SK-N-SH treated with all-trans-retinoic acid at 6 μM for 48 hours (cell line): ENCODE measurements at regions not wholly inside any gene's neighbourhood (a gene's known extent, or its start where the extent isn't known, plus 50 kb on each side); places are given as distances from the start of the nearest gene placed in this dataset.
A peak's percentile ranks its signal among the peaks of the same experiment; 100 is the strongest.

Source experiments
- ATAC-seq: fragments of 200-7000 bp; cut with Tn5 transposase; 3 replicates; pipeline ENCODE4 v1.9.1; 2020; ENCODE audit warnings: mild to moderate bottlenecking, moderate library complexity
- ARNTL ChIP-seq: fragments of 450-650 bp; formaldehyde crosslinking; IDR thresholded peaks from 2 replicates; pipeline ENCODE4 v1.5.0; 2020; ENCODE audit warnings: low read depth, mild to moderate bottlenecking, moderate library complexity, borderline replicate concordance
- BACH2 ChIP-seq: fragments of 250-450 bp; sonication (Bioruptor Pico); IDR thresholded peaks from 2 replicates; pipeline ENCODE4 v1.9.0; 2021; ENCODE audit warnings: mild to moderate bottlenecking, borderline replicate concordance
- CREB5 ChIP-seq: fragments of 250-450 bp; sonication (Bioruptor Pico); IDR thresholded peaks from 2 replicates; pipeline ENCODE4 v1.5.1; 2020; ENCODE audit warnings: low read depth, mild to moderate bottlenecking, moderate library complexity
- CSDC2 ChIP-seq: fragments of 250-450 bp; sonication (Bioruptor Pico); IDR thresholded peaks from 2 replicates; pipeline ENCODE4 v1.5.0; 2020; ENCODE audit warnings: mild to moderate bottlenecking, moderate library complexity
- ESRRG ChIP-seq: fragments of 250-450 bp; sonication (Bioruptor Pico); IDR thresholded peaks from 2 replicates; pipeline ENCODE4 v1.6.1; 2021; ENCODE audit warnings: mild to moderate bottlenecking
- GLIS3 ChIP-seq: fragments of 250-450 bp; sonication (Bioruptor Pico); IDR thresholded peaks from 2 replicates; pipeline ENCODE4 v1.5.0; 2020; ENCODE audit warnings: mild to moderate bottlenecking, moderate library complexity
- ISL1 ChIP-seq: fragments of 250-450 bp; sonication (Bioruptor Pico); IDR thresholded peaks from 2 replicates; pipeline ENCODE4 v2.1.2; 2022; ENCODE audit warnings: mild to moderate bottlenecking, moderate library complexity
- PATZ1 ChIP-seq: fragments of 250-450 bp; sonication (Bioruptor Pico); IDR thresholded peaks from 2 replicates; pipeline ENCODE4 v1.8.0; 2020; ENCODE audit warnings: mild to moderate bottlenecking, moderate library complexity, borderline replicate concordance
- POU6F1 ChIP-seq: fragments of 250-450 bp; sonication (Bioruptor Pico); IDR thresholded peaks from 2 replicates; pipeline ENCODE4 v1.8.0; 2021; ENCODE audit warnings: low read depth, mild to moderate bottlenecking, moderate library complexity, borderline replicate concordance
- PPARA ChIP-seq: fragments of 250-450 bp; sonication (Bioruptor Pico); IDR thresholded peaks from 2 replicates; pipeline ENCODE4 v1.5.0; 2020; ENCODE audit warnings: mild to moderate bottlenecking, borderline replicate concordance
- RARB ChIP-seq: fragments of 250-450 bp; sonication (Bioruptor Pico); IDR thresholded peaks from 2 replicates; pipeline ENCODE4 v1.8.0; 2021; ENCODE audit warnings: mild to moderate bottlenecking, moderate library complexity
- SNAI2 ChIP-seq: fragments of 250-450 bp; sonication (Bioruptor Pico); IDR thresholded peaks from 2 replicates; pipeline ENCODE4 v1.5.0; 2020; ENCODE audit warnings: mild to moderate bottlenecking, moderate library complexity
- TCF4 ChIP-seq: fragments of 250-450 bp; sonication (Bioruptor Pico); IDR thresholded peaks from 2 replicates; pipeline ENCODE4 v1.8.0; 2021; ENCODE audit warnings: mild to moderate bottlenecking, moderate library complexity, borderline replicate concordance
- TOX ChIP-seq: fragments of 250-450 bp; sonication (Bioruptor Pico); IDR thresholded peaks from 2 replicates; pipeline ENCODE4 v1.8.0; 2021; ENCODE audit warnings: mild to moderate bottlenecking, moderate library complexity, borderline replicate concordance
- TSHZ2 ChIP-seq: fragments of 250-450 bp; sonication (Bioruptor Pico); IDR thresholded peaks from 2 replicates; pipeline ENCODE4 v1.5.0; 2020; ENCODE audit warnings: mild to moderate bottlenecking, moderate library complexity
- ZFP3 ChIP-seq: fragments of 250-450 bp; sonication (Bioruptor Pico); IDR thresholded peaks from 2 replicates; pipeline ENCODE4 v1.5.0; 2020; ENCODE audit warnings: mild to moderate bottlenecking, moderate library complexity
- ZFP30 ChIP-seq: fragments of 450-650 bp; formaldehyde crosslinking; IDR thresholded peaks from 2 replicates; pipeline ENCODE4 v1.5.0; 2022; ENCODE audit warnings: mild to moderate bottlenecking, moderate library complexity
- ZNF565 ChIP-seq: fragments of 450-650 bp; formaldehyde crosslinking; conservative IDR thresholded peaks from 2 replicates; pipeline ENCODE4 v1.5.0; 2020; ENCODE audit warnings: low read depth, mild to moderate bottlenecking, moderate library complexity
- ZNF70 ChIP-seq: fragments of 450-650 bp; formaldehyde crosslinking; IDR thresholded peaks from 2 replicates; pipeline ENCODE4 v1.5.0; 2020; ENCODE audit warnings: mild to moderate bottlenecking, moderate library complexity
- ZNF8 ChIP-seq: fragments of 450-650 bp; formaldehyde crosslinking; IDR thresholded peaks from 2 replicates; pipeline ENCODE4 v1.5.0; 2020; ENCODE audit warnings: mild to moderate bottlenecking, moderate library complexity
- TF ChIP-seq, protein P1 (sequence below): fragments of 250-450 bp; sonication (Bioruptor Pico); IDR thresholded peaks from 2 replicates; pipeline ENCODE4 v1.5.1; 2021; ENCODE audit warnings: mild to moderate bottlenecking, moderate library complexity

DNA sequence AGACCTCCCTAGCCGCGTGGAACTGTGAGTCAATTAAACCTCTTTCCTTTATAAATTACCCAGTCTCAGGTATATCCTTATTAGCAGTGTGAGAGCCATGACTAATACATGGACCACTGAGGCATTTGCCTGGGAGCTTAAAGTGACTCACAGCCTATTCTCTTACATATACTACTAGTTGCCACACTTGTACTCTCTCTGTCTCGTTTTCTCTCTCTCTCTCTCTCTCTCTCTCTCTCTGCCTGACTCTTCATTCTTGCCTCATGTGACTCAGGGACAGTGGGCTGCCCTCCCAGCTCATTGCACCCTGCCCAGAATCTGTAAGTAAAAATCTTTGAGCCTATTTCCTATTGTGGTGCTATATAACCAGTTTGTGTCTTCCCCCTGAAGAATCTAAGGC, 238.5 kb upstream of the MAGI2 start:
- peak; percentile 51 for ATAC-seq

DNA sequence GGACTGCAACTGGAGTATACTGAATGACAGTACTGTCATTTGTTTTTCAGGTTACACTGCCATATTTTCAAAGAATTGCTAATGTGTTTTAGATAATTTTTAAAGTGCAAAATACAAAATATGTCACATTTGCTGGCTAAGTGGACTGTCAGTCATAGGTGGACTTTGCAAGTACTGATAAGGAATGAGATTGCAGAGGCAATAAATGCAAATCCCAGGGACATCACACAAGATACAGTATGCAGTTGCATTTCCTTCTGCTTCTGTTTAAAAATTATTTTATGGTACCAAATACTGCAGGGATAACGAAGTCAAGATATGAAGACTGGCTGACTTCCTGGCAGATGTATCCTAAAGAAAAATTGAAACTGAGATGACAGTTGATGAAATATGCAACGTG, 237.6 kb upstream of the MAGI2 start:
- TF ChIP-seq ZNF565 (CRISPR knock-in tag): no peak
- TF ChIP-seq BACH2 (CRISPR knock-in tag): no peak
- TF ChIP-seq ZFP3 (CRISPR knock-in tag): no peak
- TF ChIP-seq, protein P1, sequence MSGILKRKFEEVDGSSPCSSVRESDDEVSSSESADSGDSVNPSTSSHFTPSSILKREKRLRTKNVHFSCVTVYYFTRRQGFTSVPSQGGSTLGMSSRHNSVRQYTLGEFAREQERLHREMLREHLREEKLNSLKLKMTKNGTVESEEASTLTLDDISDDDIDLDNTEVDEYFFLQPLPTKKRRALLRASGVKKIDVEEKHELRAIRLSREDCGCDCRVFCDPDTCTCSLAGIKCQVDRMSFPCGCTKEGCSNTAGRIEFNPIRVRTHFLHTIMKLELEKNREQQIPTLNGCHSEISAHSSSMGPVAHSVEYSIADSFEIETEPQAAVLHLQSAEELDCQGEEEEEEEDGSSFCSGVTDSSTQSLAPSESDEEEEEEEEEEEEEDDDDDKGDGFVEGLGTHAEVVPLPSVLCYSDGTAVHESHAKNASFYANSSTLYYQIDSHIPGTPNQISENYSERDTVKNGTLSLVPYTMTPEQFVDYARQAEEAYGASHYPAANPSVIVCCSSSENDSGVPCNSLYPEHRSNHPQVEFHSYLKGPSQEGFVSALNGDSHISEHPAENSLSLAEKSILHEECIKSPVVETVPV (CRISPR knock-in tag): no peak
- TF ChIP-seq CSDC2 (CRISPR knock-in tag): no peak
- no peak for TF ChIP-seq ESRRG
- TF ChIP-seq ZNF8: no peak
- TF ChIP-seq ZFP30: no peak
- no peak for TF ChIP-seq PATZ1 (CRISPR knock-in tag)
- no peak for TF ChIP-seq ARNTL (CRISPR knock-in tag)
- TF ChIP-seq RARB: no peak
- no peak for TF ChIP-seq ISL1 (CRISPR knock-in tag)
- TF ChIP-seq CREB5: no peak
- TF ChIP-seq PPARA: no peak
- no peak for TF ChIP-seq SNAI2 (CRISPR knock-in tag)
- no peak for TF ChIP-seq TCF4 (CRISPR knock-in tag)
- no peak for TF ChIP-seq ZNF70
- TF ChIP-seq POU6F1 (CRISPR knock-in tag): no peak
- ATAC-seq: no peak

More for the DNA sequence above, 238.5 kb upstream of the MAGI2 start:
- TF ChIP-seq, protein P1 (CRISPR knock-in tag): no peak
- no peak for TF ChIP-seq ESRRG
- TF ChIP-seq ISL1 (CRISPR knock-in tag): no peak
- TF ChIP-seq ZNF8: no peak
- TF ChIP-seq ZFP30: no peak
- TF ChIP-seq PATZ1 (CRISPR knock-in tag): no peak
- no peak for TF ChIP-seq TOX (CRISPR knock-in tag)
- TF ChIP-seq GLIS3 (CRISPR knock-in tag): no peak
- TF ChIP-seq CSDC2 (CRISPR knock-in tag): no peak
- TF ChIP-seq TSHZ2 (CRISPR knock-in tag): no peak
- TF ChIP-seq, all 23 proteins: peak for 0
